Keratinocyte (primary cell): ENCODE measurements at regions not wholly inside any gene's neighbourhood (a gene's known extent, or its start where the extent isn't known, plus 50 kb on each side); places are given as distances from the start of the nearest gene placed in this dataset.
"Not testable (repeated sequence)": the region's sequence is repeated elsewhere in the genome, so short reads cannot be mapped to it uniquely, and the experiment has no call there.

Experiments
- DNase-seq: peaks from one replicate; pipeline ENCODE4 v3.0.0-alpha.2; 2011; ENCODE audit warnings: low read depth, missing footprints, low spot score
- FAIRE-seq: peaks from 2 replicates; lab custom pipeline; 2011; peaks lifted over from hg19 to GRCh38; lab: Jason Lieb, UNC
- H2AFZ ChIP-seq: 2 replicates; pipeline ENCODE4 v1.6.0; 2012; ENCODE audit warnings: low read length, control low read depth, inconsistent platforms; ENCODE audit not compliant: control insufficient read depth
- H3K27ac ChIP-seq: 2 replicates; pipeline ENCODE4 v1.5.1; 2011; ENCODE audit warnings: low read length; ENCODE audit not compliant: control insufficient read depth, insufficient read depth
- H3K27me3 ChIP-seq: 3 replicates; pipeline ENCODE4 v1.6.0; 2011; ENCODE audit warnings: low read length; ENCODE audit not compliant: control insufficient read depth, insufficient read depth; ENCODE audit errors: extremely low read depth
- H3K36me3 ChIP-seq, 2 experiments: 2 replicates in 1 of 2; 3 replicates in 1 of 2; pipeline ENCODE4 v1.5.1; 2011; ENCODE audit warnings: low read length in 2 of 2, mild to moderate bottlenecking in 1 of 2; ENCODE audit not compliant: control insufficient read depth in 2 of 2, insufficient read depth in 2 of 2; ENCODE audit errors: extremely low read depth in 1 of 2
- H3K4me1 ChIP-seq: 3 replicates; pipeline ENCODE4 v1.5.1; 2011; ENCODE audit warnings: low read length; ENCODE audit not compliant: control insufficient read depth, insufficient read depth; ENCODE audit errors: extremely low read depth
- H3K4me2 ChIP-seq: 3 replicates; pipeline ENCODE4 v1.6.0; 2011; ENCODE audit warnings: low read depth, low read length; ENCODE audit not compliant: control insufficient read depth, insufficient read depth; ENCODE audit errors: extremely low read depth
- H3K4me3 ChIP-seq, 3 experiments: fragments of 200-600 bp in 1 of 3; sonication (generic) in 1 of 3; 2 replicates in 2 of 3; 3 replicates in 1 of 3; pipeline ENCODE4 v1.5.1; 2011 to 2016; ENCODE audit warnings: low read length in 3 of 3, mild to moderate bottlenecking in 3 of 3, control low read depth in 2 of 3, inconsistent platforms in 1 of 3, low read depth in 1 of 3, mixed read lengths in 1 of 3, mixed run types in 1 of 3, moderate library complexity in 1 of 3; ENCODE audit not compliant: control insufficient read depth in 2 of 3, insufficient read depth in 2 of 3; ENCODE audit errors: extremely low read depth in 1 of 3
- H3K79me2 ChIP-seq: 2 replicates; pipeline ENCODE4 v1.6.0; 2012; ENCODE audit warnings: low read length; ENCODE audit not compliant: control insufficient read depth, insufficient read depth
- H3K9ac ChIP-seq: 3 replicates; pipeline ENCODE4 v1.6.0; 2011; ENCODE audit warnings: low read length; ENCODE audit not compliant: control insufficient read depth, insufficient read depth; ENCODE audit errors: extremely low read depth
- H3K9me1 ChIP-seq: 3 replicates; pipeline ENCODE4 v1.6.0; 2011; ENCODE audit warnings: low read length; ENCODE audit not compliant: control insufficient read depth, insufficient read depth; ENCODE audit errors: extremely low read depth
- H3K9me3 ChIP-seq: 2 replicates; pipeline ENCODE4 v1.5.1; 2012; ENCODE audit warnings: low read depth, low read length; ENCODE audit not compliant: control insufficient read depth
- H4K20me1 ChIP-seq: 3 replicates; pipeline ENCODE4 v1.6.0; 2011; ENCODE audit warnings: low read length; ENCODE audit not compliant: control insufficient read depth, insufficient read depth; ENCODE audit errors: extremely low read depth
- CTCF ChIP-seq, 3 experiments: IDR thresholded peaks in 1 of 3; conservative IDR thresholded peaks in 1 of 3; optimal IDR thresholded peaks in 1 of 3; 2 replicates in 2 of 3; 3 replicates in 1 of 3; pipeline versions ENCODE3 to v1.5.1; 2011; ENCODE audit warnings: low read length in 3 of 3, mild to moderate bottlenecking in 3 of 3, moderate library complexity in 2 of 3, control low read depth in 1 of 3, inconsistent platforms in 1 of 3; ENCODE audit not compliant: insufficient read depth in 2 of 3; ENCODE audit errors: extremely low read depth in 1 of 3
- EZH2 ChIP-seq: IDR thresholded peaks from one replicate; pipeline ENCODE4 v1.6.1; 2012; ENCODE audit warnings: inconsistent platforms, mild to moderate bottlenecking, low read length, moderate library complexity
- dilution Hi-C: fragments of 300-500 bp; cut with MboI; formaldehyde crosslinking; loops from one replicate; pipeline ENCODE4 v1.7.0; 2020; ENCODE audit warnings: low sequenced_read_pairs; ENCODE audit not compliant: extremely low pct_ligation_motif_present

GRCh38 chr6:134806180-134806798, 143.6 kb downstream of the ALDH8A1 start:
- no peak for FAIRE-seq
- Histone ChIP-seq H4K20me1 (no peaks in the 10 kb centered on the region), H3K27me3 (no peaks in the 10 kb centered on the region), H3K4me1 (no peaks in the 10 kb centered on the region), H3K36me3 (no peaks in the 10 kb centered on the region), H3K27ac (no peak overlapping the region), H3K4me3 (no peak overlapping the region), H3K9me1 (no peaks in the 10 kb centered on the region), H2AFZ (no peak overlapping the region), H3K9ac (no peak overlapping the region), H3K79me2 (no peaks in the 10 kb centered on the region), H3K9me3 (no peaks in the 10 kb centered on the region), H3K4me2 (no peak overlapping the region)
- DNase-seq, result no peak
- dilution Hi-C loops, result no loop called here
- no peak for TF ChIP-seq EZH2

GRCh38 chr6:134805168-134805567, 144.7 kb downstream of the ALDH8A1 start:
- Histone ChIP-seq H3K4me2 (no peak overlapping the region), H3K27ac (no peak overlapping the region), H3K4me3 (no peak overlapping the region), H3K9me3 (no peaks in the 10 kb centered on the region), H2AFZ (no peak overlapping the region), H3K9ac (no peak overlapping the region), H4K20me1 (no peaks in the 10 kb centered on the region), H3K4me1 (no peaks in the 10 kb centered on the region), H3K9me1 (no peaks in the 10 kb centered on the region), H3K36me3 (no peaks in the 10 kb centered on the region), H3K27me3 (no peaks in the 10 kb centered on the region), H3K79me2 (no peaks in the 10 kb centered on the region)
- no peak for FAIRE-seq
- dilution Hi-C loops, result no loop called here
- no peak for DNase-seq
- TF ChIP-seq CTCF (optimal IDR thresholded peaks at IDR 0.05 in 1 of 3, IDR thresholded peaks at IDR 0.05 in 1 of 3, conservative IDR thresholded peaks at IDR 0.05 in 1 of 3; ENCODE audit: extremely low read depth in 1 of 3, insufficient read depth in 2 of 3, low read length in 3 of 3) (no peak), EZH2 (no peak)

GRCh38 chr6:134804311-134804710, 145.6 kb downstream of the ALDH8A1 start:
- DNase-seq, FAIRE-seq, H3K36me3 ChIP-seq, H3K4me2 ChIP-seq, dilution Hi-C loops, H2AFZ ChIP-seq, H3K9ac ChIP-seq, H3K9me1 ChIP-seq, H3K27me3 ChIP-seq, H3K9me3 ChIP-seq, H3K79me2 ChIP-seq, H4K20me1 ChIP-seq, H3K4me1 ChIP-seq, H3K4me3 ChIP-seq, H3K27ac ChIP-seq: not testable (repeated sequence)
